IMR-90 (cell line): ENCODE measurements at regions not wholly inside any gene's neighbourhood (a gene's known extent, or its start where the extent isn't known, plus 50 kb on each side); places are given as distances from the start of the nearest gene placed in this dataset.

Experiments used
- ATAC-seq: fragments of 200-7000 bp; cut with Tn5 transposase; 2 replicates; pipeline ENCODE4 v1.9.1; 2020; ENCODE audit warnings: low read depth, mild to moderate bottlenecking, moderate library complexity
- BruUV-seq: library from RNA; stranded (reverse); fragments of 400-500 nt; replicated peaks from 2 replicates; lab custom pipeline; 2021; lab: Mats Ljungman, UMichigan
- CTCF ChIA-PET: fragments of 300-600 bp; formaldehyde crosslinking; extraction: SDS; loops from one replicate; lab custom pipeline; 2021; ENCODE audit warnings: antibody characterized with exemption; lab: Yijun Ruan, JAX
- POLR2A ChIA-PET: fragments of 300-600 bp; sonication (Branson Sonifier 250); formaldehyde crosslinking; loops from one replicate; lab custom pipeline; 2022; ENCODE audit warnings: antibody characterized with exemption; ENCODE audit not compliant: unreplicated experiment; lab: Charles Lee
- DNase-seq: peaks from one replicate; pipeline ENCODE4 v3.0.0; 2013
- H2AFZ ChIP-seq: replicated peaks from 2 replicates; pipeline ENCODE3; 2013; ENCODE audit warnings: low read length, mild to moderate bottlenecking; ENCODE audit not compliant: poor library complexity
- H2AK5ac ChIP-seq: 2 replicates; pipeline ENCODE4 v1.6.1; 2013; ENCODE audit warnings: low read depth, low read length, inconsistent platforms
- H2AK9ac ChIP-seq: replicated peaks from 2 replicates; pipeline ENCODE3; 2013; ENCODE audit warnings: mild to moderate bottlenecking, low read depth, low read length, moderate library complexity; ENCODE audit not compliant: poor library complexity
- H2BK120ac ChIP-seq: 2 replicates; pipeline ENCODE4 v1.6.1; 2013; ENCODE audit warnings: low read depth, low read length, inconsistent platforms
- H2BK15ac ChIP-seq: 3 replicates; pipeline ENCODE4 v1.6.1; 2013; ENCODE audit warnings: low read depth, low read length, inconsistent platforms
- H2BK20ac ChIP-seq: 2 replicates; pipeline ENCODE4 v1.6.1; 2013; ENCODE audit warnings: low read depth, mild to moderate bottlenecking, inconsistent platforms, low read length, moderate library complexity
- H2BK5ac ChIP-seq: 2 replicates; pipeline ENCODE4 v1.6.1; 2013; ENCODE audit warnings: mild to moderate bottlenecking, low read depth, low read length, inconsistent platforms; ENCODE audit not compliant: poor library complexity, severe bottlenecking
- H3K14ac ChIP-seq: replicated peaks from 2 replicates; pipeline ENCODE4 v1.6.1; 2013; ENCODE audit warnings: low read depth, low read length, inconsistent platforms
- H3K18ac ChIP-seq: 2 replicates; pipeline ENCODE4 v1.6.1; 2013; ENCODE audit warnings: low read depth, low read length, control low read depth
- H3K23ac ChIP-seq: 2 replicates; pipeline ENCODE4 v1.6.1; 2013; ENCODE audit warnings: low read depth, low read length, inconsistent platforms
- H3K27ac ChIP-seq: 2 replicates; pipeline ENCODE4 v1.5.1; 2013; ENCODE audit warnings: mild to moderate bottlenecking, control low read depth, low read length; ENCODE audit not compliant: insufficient read depth
- H3K27me3 ChIP-seq: 2 replicates; pipeline ENCODE4 v1.6.1; 2013; ENCODE audit warnings: low read length; ENCODE audit not compliant: control insufficient read depth, insufficient read depth
- H3K36me3 ChIP-seq: 2 replicates; pipeline ENCODE4 v1.6.1; 2013; ENCODE audit warnings: low read length, mixed read lengths; ENCODE audit not compliant: control insufficient read depth, insufficient read depth
- H3K4ac ChIP-seq: 2 replicates; pipeline ENCODE4 v1.6.1; 2013; ENCODE audit warnings: low read depth, low read length, inconsistent platforms
- H3K4me1 ChIP-seq: 2 replicates; pipeline ENCODE4 v1.6.1; 2013; ENCODE audit warnings: low read length, mixed read lengths; ENCODE audit not compliant: control insufficient read depth, insufficient read depth
- H3K4me2 ChIP-seq: 2 replicates; pipeline ENCODE4 v1.6.1; 2013; ENCODE audit warnings: low read depth, mild to moderate bottlenecking, control low read depth, low read length, moderate library complexity
- H3K4me3 ChIP-seq: 2 replicates; pipeline ENCODE4 v1.5.1; 2013; ENCODE audit warnings: low read depth, mild to moderate bottlenecking, control low read depth, low read length, moderate library complexity; ENCODE audit not compliant: insufficient read depth
- H3K56ac ChIP-seq: 2 replicates; pipeline ENCODE4 v1.6.1; 2013; ENCODE audit warnings: low read length, inconsistent platforms; ENCODE audit not compliant: insufficient read depth; ENCODE audit errors: extremely low read depth
- H3K79me1 ChIP-seq, 2 experiments: 2 replicates each; pipeline ENCODE4 v1.6.1; 2013; ENCODE audit warnings: low read length in 2 of 2, inconsistent platforms in 1 of 2, low read depth in 1 of 2
- H3K9ac ChIP-seq: 2 replicates; pipeline ENCODE4 v1.6.1; 2013; ENCODE audit warnings: low read depth, low read length, control low read depth
- H3K9me1 ChIP-seq: 2 replicates; pipeline ENCODE4 v1.6.1; 2013; ENCODE audit warnings: low read length, inconsistent platforms; ENCODE audit not compliant: insufficient read depth
- H3K9me3 ChIP-seq: 2 replicates; pipeline ENCODE4 v1.6.1; 2013; ENCODE audit warnings: low read length; ENCODE audit not compliant: control insufficient read depth, insufficient read depth
- H4K20me1 ChIP-seq: 2 replicates; pipeline ENCODE4 v1.6.1; 2013; ENCODE audit warnings: low read length, inconsistent platforms; ENCODE audit not compliant: insufficient read depth
- H4K5ac ChIP-seq: 2 replicates; pipeline ENCODE4 v1.6.1; 2013; ENCODE audit warnings: mild to moderate bottlenecking, low read depth, low read length, control low read depth
- H4K8ac ChIP-seq, 2 experiments: 2 replicates each; pipeline ENCODE4 v1.6.1; 2013; ENCODE audit warnings: low read depth in 2 of 2, low read length in 2 of 2, control low read depth in 1 of 2, inconsistent platforms in 1 of 2
- H4K91ac ChIP-seq: 2 replicates; pipeline ENCODE4 v1.6.1; 2013; ENCODE audit warnings: low read depth, low read length, inconsistent platforms; ENCODE audit not compliant: insufficient read depth
- CHD1 ChIP-seq: IDR thresholded peaks from 2 replicates; pipeline ENCODE4 v1.6.1; 2012; ENCODE audit warnings: low read depth, low read length, improper control_type of control experiment
- MAFK ChIP-seq: IDR thresholded peaks from 2 replicates; pipeline ENCODE4 v1.6.1; 2012; ENCODE audit warnings: low read depth, low read length, improper control_type of control experiment
- WGBS, 2 experiments: methylation state at CpG; one replicate each; pipeline versions ENCODE4 v1.1.5 to v1.1.7; 2013; ENCODE audit warnings: missing lambda C conversion rate in 2 of 2; ENCODE audit not compliant: insufficient read length in 1 of 2; ENCODE audit errors: extremely low coverage in 2 of 2; 5-methylcytosine and 5-hydroxymethylcytosine counted together
- dilution Hi-C: fragments of 300-500 bp; cut with HindIII; formaldehyde crosslinking; loops from one replicate; pipeline ENCODE4 v1.14.3; 2018; ENCODE audit warnings: low sequenced_read_pairs; ENCODE audit not compliant: unreplicated experiment
- in situ Hi-C: fragments of 300-500 bp; cut with MboI; formaldehyde crosslinking; loops from 3 replicates; pipeline ENCODE4 v1.14.3; 2019; ENCODE audit warnings: low sequenced_read_pairs, inconsistent platforms, mixed read lengths
- intact Hi-C: fragments of 100-400 bp; cut with micrococcal nuclease; formaldehyde crosslinking; loops from 2 replicates; pipeline ENCODE4 v1.10.0; 2022

- H4K20me1 ChIP-seq: no peaks in the 10 kb centered on the region
- ChIA-PET CTCF (no interaction called here), POLR2A (no interaction called here)
- no peaks in the 10 kb centered on the region for H3K9me3 ChIP-seq
- H3K79me1 ChIP-seq: no peaks in the 10 kb centered on the region
- H3K4me2 ChIP-seq: no peak overlapping the region
- dilution Hi-C loops (no loop called here), intact Hi-C loops (no loop called here), in situ Hi-C loops (no loop called here)
- no peak overlapping the region for H4K8ac ChIP-seq
- no peak overlapping the region for H2BK120ac ChIP-seq
- no peaks in the 10 kb centered on the region for H3K36me3 ChIP-seq
- 60% methylated on average over 1 of the region's 2 CpGs; no CpG with 5 or more reads in 1 of the 2 experiments for WGBS, 2 experiments
- ATAC-seq: no peak
- H3K4ac ChIP-seq: no peak overlapping the region
- H2BK20ac ChIP-seq: no peak overlapping the region
- no peak overlapping the region for H2BK5ac ChIP-seq
- no peak overlapping the region for H3K4me3 ChIP-seq
- no peak for TF ChIP-seq CHD1
- TF ChIP-seq MAFK: no peak
- H3K27me3 ChIP-seq: no peaks in the 10 kb centered on the region
- H3K4me1 ChIP-seq: no peaks in the 10 kb centered on the region
- H2BK15ac ChIP-seq: no peak overlapping the region
- H2AK9ac ChIP-seq: no peak overlapping the region
- DNase-seq: no peak
- no peak overlapping the region for H2AFZ ChIP-seq
- no peak overlapping the region for H3K18ac ChIP-seq
- H3K27ac ChIP-seq: no peak overlapping the region
- H2AK5ac ChIP-seq: no peak overlapping the region
- no peak overlapping the region for H4K5ac ChIP-seq
- no peak overlapping the region for H3K23ac ChIP-seq
- no peak overlapping the region for H3K56ac ChIP-seq
- no peaks in the 10 kb centered on the region for H3K9me1 ChIP-seq
- no peak overlapping the region for H4K91ac ChIP-seq
- no TSS peak for BruUV-seq
- no peak overlapping the region for H3K9ac ChIP-seq
- H3K14ac ChIP-seq: no peak overlapping the region
These were observed 487.6 kb downstream of the GRXCR1 start for GRCh38 chr4:43380093-43380492.
